B cell (primary cell): ENCODE measurements at regions not wholly inside any gene's neighbourhood (a gene's known extent, or its start where the extent isn't known, plus 50 kb on each side); places are given as distances from the start of the nearest gene placed in this dataset.

ENCODE experiments used
- CTCF ChIP-seq: fragments of 200-600 bp; IDR thresholded peaks from one replicate; pipeline ENCODE4 v1.8.0; 2022; ENCODE audit warnings: antibody characterized with exemption, mild to moderate bottlenecking
- EZH2 ChIP-seq: IDR thresholded peaks from 2 replicates; pipeline ENCODE4 v1.6.1; 2012; ENCODE audit warnings: borderline replicate concordance, low read depth, mild to moderate bottlenecking, moderate library complexity, low read length; ENCODE audit not compliant: insufficient read depth, poor library complexity, severe bottlenecking

- no peak for TF ChIP-seq CTCF
- TF ChIP-seq EZH2 = no peak
Observed at GRCh38 chr18:42412281-42412680, 457.2 kb downstream of the PIK3C3 start.
